Activated B cell treated with CpG ODN at 0.5 μM for 24 hours (primary cell): ENCODE measurements at regions not wholly inside any gene's neighbourhood (a gene's known extent, or its start where the extent isn't known, plus 50 kb on each side); places are given as distances from the start of the nearest gene placed in this dataset.

Experiments used
- ATAC-seq: fragments of 200-7000 bp; cut with Tn5 transposase; one replicate; pipeline ENCODE4 v1.10.0; 2021; ENCODE audit warnings: low read depth, mild to moderate bottlenecking, moderate library complexity
- CTCF ChIA-PET: fragments of 350-600 bp; sonication (Branson Sonifier 250); formaldehyde crosslinking; loops from one replicate; lab custom pipeline; 2021; ENCODE audit warnings: antibody characterized with exemption; lab: Charles Lee
- POLR2A ChIA-PET: fragments of 350-600 bp; sonication (Branson Sonifier 250); formaldehyde crosslinking; loops from one replicate; lab custom pipeline; 2021; ENCODE audit warnings: antibody characterized with exemption; lab: Charles Lee
- DNase-seq: peaks from one replicate; pipeline ENCODE4 v3.0.0; 2022
- H3K27ac Mint-ChIP-seq: one replicate; pipeline ENCODE4 v1.8.0; 2020; ENCODE audit warnings: mixed read lengths
- H3K27me3 Mint-ChIP-seq: one replicate; pipeline ENCODE4 v1.8.0; 2021; ENCODE audit warnings: mixed read lengths
- H3K36me3 Mint-ChIP-seq: one replicate; pipeline ENCODE4 v1.8.0; 2021; ENCODE audit warnings: low read depth, mixed read lengths
- H3K4me1 Mint-ChIP-seq: one replicate; pipeline ENCODE4 v1.8.0; 2021; ENCODE audit warnings: mixed read lengths
- H3K4me3 Mint-ChIP-seq: one replicate; pipeline ENCODE4 v1.8.0; 2020; ENCODE audit warnings: mild to moderate bottlenecking, mixed read lengths
- H3K9me3 Mint-ChIP-seq: one replicate; pipeline ENCODE4 v1.8.0; 2020; ENCODE audit warnings: mixed read lengths
- CTCF ChIP-seq: fragments of 200-600 bp; IDR thresholded peaks from one replicate; pipeline ENCODE4 v1.8.0; 2022; ENCODE audit warnings: antibody characterized with exemption, mild to moderate bottlenecking
- intact Hi-C: fragments of 100-400 bp; cut with micrococcal nuclease; formaldehyde crosslinking; loops from one replicate; pipeline ENCODE4 v1.15.1; 2024

- H3K27ac Mint-ChIP-seq: no peak overlapping the region
- no peaks in the 10 kb centered on the region for H3K36me3 Mint-ChIP-seq
- ATAC-seq: no peak
- no peak for TF ChIP-seq CTCF
- ChIA-PET CTCF (no interaction called here), POLR2A (no interaction called here)
- H3K27me3 Mint-ChIP-seq: peaks cover 7% of the 10 kb centered on the region
- H3K4me3 Mint-ChIP-seq: no peak overlapping the region
- intact Hi-C loops: no loop called here
- no peaks in the 10 kb centered on the region for H3K9me3 Mint-ChIP-seq
- no peaks in the 10 kb centered on the region for H3K4me1 Mint-ChIP-seq
- DNase-seq: no peak
Observed at GRCh38 chr13:60318186-60318585, 78.8 kb upstream of the TDRD3 start.

GRCh38 chr13:60324131-60324530 is 72.9 kb upstream of the TDRD3 start:
- TF ChIP-seq CTCF: no peak
- intact Hi-C loops: no loop called here
- H3K27ac Mint-ChIP-seq: no peak overlapping the region
- DNase-seq: no peak
- H3K9me3 Mint-ChIP-seq: no peaks in the 10 kb centered on the region
- H3K4me3 Mint-ChIP-seq: no peak overlapping the region
- ChIA-PET POLR2A (no interaction called here), CTCF (no interaction called here)
- H3K27me3 Mint-ChIP-seq: peaks cover 5% of the 10 kb centered on the region
- no peak for ATAC-seq
- no peaks in the 10 kb centered on the region for H3K36me3 Mint-ChIP-seq
- H3K4me1 Mint-ChIP-seq: peaks cover 2% of the 10 kb centered on the region

- CTCF ChIA-PET: no interaction called here
- DNase-seq (no peak), ATAC-seq (no peak)
- POLR2A ChIA-PET: no interaction called here
- Mint-ChIP-seq H3K4me1 (peaks cover 2% of the 10 kb centered on the region), H3K27ac (no peak overlapping the region), H3K36me3 (no peaks in the 10 kb centered on the region), H3K9me3 (no peaks in the 10 kb centered on the region), H3K27me3 (peaks cover 4% of the 10 kb centered on the region), H3K4me3 (no peak overlapping the region)
- intact Hi-C loops: no loop called here
- TF ChIP-seq CTCF: no peak
Observed at GRCh38 chr13:60326273-60326672, 70.7 kb upstream of the TDRD3 start.

GRCh38 chr13:60327511-60327910 is 69.5 kb upstream of the TDRD3 start:
- ATAC-seq: no peak
- ChIA-PET POLR2A (no interaction called here), CTCF (no interaction called here)
- Mint-ChIP-seq H3K27ac (no peak overlapping the region), H3K27me3 (peaks cover 6% of the 10 kb centered on the region), H3K36me3 (no peaks in the 10 kb centered on the region), H3K4me3 (no peak overlapping the region), H3K9me3 (no peaks in the 10 kb centered on the region), H3K4me1 (peaks cover 2% of the 10 kb centered on the region)
- no peak for DNase-seq
- intact Hi-C loops: no loop called here
- no peak for TF ChIP-seq CTCF

GRCh38 chr13:60328073-60328472 is 68.9 kb upstream of the TDRD3 start:
- Mint-ChIP-seq H3K9me3 (peaks cover under 1% of the 10 kb centered on the region), H3K4me1 (peaks cover 2% of the 10 kb centered on the region), H3K27ac (no peak overlapping the region), H3K4me3 (no peak overlapping the region), H3K36me3 (no peaks in the 10 kb centered on the region), H3K27me3 (peaks cover 6% of the 10 kb centered on the region)
- ATAC-seq (no peak), DNase-seq (no peak)
- ChIA-PET POLR2A (no interaction called here), CTCF (no interaction called here)
- no peak for TF ChIP-seq CTCF
- intact Hi-C loops: no loop called here
